ENCODE measurements at regions not wholly inside any gene's neighbourhood (a gene's known extent, or its start where the extent isn't known, plus 50 kb on each side); places are given as distances from the start of the nearest gene placed in this dataset.

DNA sequence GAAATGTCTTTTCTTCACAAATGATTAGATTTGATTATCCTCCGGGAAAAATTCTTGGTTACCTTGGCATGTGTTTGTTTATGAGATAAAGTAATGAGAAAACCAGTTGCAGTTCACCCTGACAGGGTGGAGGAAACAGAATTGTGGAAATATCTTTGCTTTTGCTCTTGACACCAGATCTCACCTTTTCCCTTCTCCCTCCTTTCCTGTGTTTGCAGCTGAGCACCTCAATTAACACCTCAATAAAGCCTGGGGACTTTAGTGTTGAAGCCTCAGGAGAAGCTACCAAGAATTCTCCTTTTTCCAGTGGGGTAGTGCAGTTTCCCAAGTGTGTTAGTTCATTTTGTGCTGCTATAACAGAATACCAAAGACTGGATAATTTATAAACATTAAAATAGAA is 350.8 kb upstream of the IGFBP7 start:
- Histone ChIP-seq H3K9me2 (ENCODE audit: insufficient read depth) (0 out of 2 replicates have a peak, but pooled peaks cover 10% of the 10 kb centered on the region), H3K27ac (ENCODE audit: low read depth) (no peak overlapping the region), H3K4me1 (ENCODE audit: insufficient read depth) (no peaks in the 10 kb centered on the region), H2AFZ (no peak overlapping the region), H3K27me3 (ENCODE audit: insufficient read depth) (no peaks in the 10 kb centered on the region), H3K4me2 (no peak overlapping the region), H3K4me3 (no peak overlapping the region), H4K20me1 (replicated peaks; ENCODE audit: insufficient read depth) (no peaks in the 10 kb centered on the region), H3F3A (replicated peaks; ENCODE audit: low read depth) (no peaks in the 10 kb centered on the region), H3K36me3 (ENCODE audit: insufficient read depth) (no peaks in the 10 kb centered on the region), H3K79me2 (replicated peaks; ENCODE audit: insufficient read depth) (no peaks in the 10 kb centered on the region)
- ATAC-seq (no peak), DNase-seq (ENCODE audit: low spot score) (no peak)
- H3K36me3 Mint-ChIP-seq (ENCODE audit: low read depth): no peaks in the 10 kb centered on the region
- no peak overlapping the region for H3K27ac Mint-ChIP-seq
- TF ChIP-seq POLR2AphosphoS5 (IDR thresholded peaks at IDR 0.05; ENCODE audit: low read depth) (no peak), EZH2phosphoT487 (IDR thresholded peaks at IDR 0.05; ENCODE audit: unreplicated experiment) (no peak), EZH2 (IDR thresholded peaks at IDR 0.05; ENCODE audit: low read depth, unreplicated experiment) (no peak), CTCF (conservative IDR thresholded peaks at IDR 0.05; ENCODE audit: low read depth in 2 of 2) (no peak), STAT1 (IDR thresholded peaks at IDR 0.05; ENCODE audit: unreplicated experiment) (no peak), CREB1 (CRISPR knock-in tag; IDR thresholded peaks at IDR 0.05; ENCODE audit: low read depth) (no peak), NANOG (IDR thresholded peaks at IDR 0.05; ENCODE audit: borderline replicate concordance) (no peak), JUNB (IDR thresholded peaks at IDR 0.05; ENCODE audit: unreplicated experiment) (no peak), ZNF331 (CRISPR knock-in tag; IDR thresholded peaks at IDR 0.05; ENCODE audit: low read depth) (no peak), ZNF114 (CRISPR knock-in tag; IDR thresholded peaks at IDR 0.05) (no peak)
- TF ChIP-seq, protein P1, sequence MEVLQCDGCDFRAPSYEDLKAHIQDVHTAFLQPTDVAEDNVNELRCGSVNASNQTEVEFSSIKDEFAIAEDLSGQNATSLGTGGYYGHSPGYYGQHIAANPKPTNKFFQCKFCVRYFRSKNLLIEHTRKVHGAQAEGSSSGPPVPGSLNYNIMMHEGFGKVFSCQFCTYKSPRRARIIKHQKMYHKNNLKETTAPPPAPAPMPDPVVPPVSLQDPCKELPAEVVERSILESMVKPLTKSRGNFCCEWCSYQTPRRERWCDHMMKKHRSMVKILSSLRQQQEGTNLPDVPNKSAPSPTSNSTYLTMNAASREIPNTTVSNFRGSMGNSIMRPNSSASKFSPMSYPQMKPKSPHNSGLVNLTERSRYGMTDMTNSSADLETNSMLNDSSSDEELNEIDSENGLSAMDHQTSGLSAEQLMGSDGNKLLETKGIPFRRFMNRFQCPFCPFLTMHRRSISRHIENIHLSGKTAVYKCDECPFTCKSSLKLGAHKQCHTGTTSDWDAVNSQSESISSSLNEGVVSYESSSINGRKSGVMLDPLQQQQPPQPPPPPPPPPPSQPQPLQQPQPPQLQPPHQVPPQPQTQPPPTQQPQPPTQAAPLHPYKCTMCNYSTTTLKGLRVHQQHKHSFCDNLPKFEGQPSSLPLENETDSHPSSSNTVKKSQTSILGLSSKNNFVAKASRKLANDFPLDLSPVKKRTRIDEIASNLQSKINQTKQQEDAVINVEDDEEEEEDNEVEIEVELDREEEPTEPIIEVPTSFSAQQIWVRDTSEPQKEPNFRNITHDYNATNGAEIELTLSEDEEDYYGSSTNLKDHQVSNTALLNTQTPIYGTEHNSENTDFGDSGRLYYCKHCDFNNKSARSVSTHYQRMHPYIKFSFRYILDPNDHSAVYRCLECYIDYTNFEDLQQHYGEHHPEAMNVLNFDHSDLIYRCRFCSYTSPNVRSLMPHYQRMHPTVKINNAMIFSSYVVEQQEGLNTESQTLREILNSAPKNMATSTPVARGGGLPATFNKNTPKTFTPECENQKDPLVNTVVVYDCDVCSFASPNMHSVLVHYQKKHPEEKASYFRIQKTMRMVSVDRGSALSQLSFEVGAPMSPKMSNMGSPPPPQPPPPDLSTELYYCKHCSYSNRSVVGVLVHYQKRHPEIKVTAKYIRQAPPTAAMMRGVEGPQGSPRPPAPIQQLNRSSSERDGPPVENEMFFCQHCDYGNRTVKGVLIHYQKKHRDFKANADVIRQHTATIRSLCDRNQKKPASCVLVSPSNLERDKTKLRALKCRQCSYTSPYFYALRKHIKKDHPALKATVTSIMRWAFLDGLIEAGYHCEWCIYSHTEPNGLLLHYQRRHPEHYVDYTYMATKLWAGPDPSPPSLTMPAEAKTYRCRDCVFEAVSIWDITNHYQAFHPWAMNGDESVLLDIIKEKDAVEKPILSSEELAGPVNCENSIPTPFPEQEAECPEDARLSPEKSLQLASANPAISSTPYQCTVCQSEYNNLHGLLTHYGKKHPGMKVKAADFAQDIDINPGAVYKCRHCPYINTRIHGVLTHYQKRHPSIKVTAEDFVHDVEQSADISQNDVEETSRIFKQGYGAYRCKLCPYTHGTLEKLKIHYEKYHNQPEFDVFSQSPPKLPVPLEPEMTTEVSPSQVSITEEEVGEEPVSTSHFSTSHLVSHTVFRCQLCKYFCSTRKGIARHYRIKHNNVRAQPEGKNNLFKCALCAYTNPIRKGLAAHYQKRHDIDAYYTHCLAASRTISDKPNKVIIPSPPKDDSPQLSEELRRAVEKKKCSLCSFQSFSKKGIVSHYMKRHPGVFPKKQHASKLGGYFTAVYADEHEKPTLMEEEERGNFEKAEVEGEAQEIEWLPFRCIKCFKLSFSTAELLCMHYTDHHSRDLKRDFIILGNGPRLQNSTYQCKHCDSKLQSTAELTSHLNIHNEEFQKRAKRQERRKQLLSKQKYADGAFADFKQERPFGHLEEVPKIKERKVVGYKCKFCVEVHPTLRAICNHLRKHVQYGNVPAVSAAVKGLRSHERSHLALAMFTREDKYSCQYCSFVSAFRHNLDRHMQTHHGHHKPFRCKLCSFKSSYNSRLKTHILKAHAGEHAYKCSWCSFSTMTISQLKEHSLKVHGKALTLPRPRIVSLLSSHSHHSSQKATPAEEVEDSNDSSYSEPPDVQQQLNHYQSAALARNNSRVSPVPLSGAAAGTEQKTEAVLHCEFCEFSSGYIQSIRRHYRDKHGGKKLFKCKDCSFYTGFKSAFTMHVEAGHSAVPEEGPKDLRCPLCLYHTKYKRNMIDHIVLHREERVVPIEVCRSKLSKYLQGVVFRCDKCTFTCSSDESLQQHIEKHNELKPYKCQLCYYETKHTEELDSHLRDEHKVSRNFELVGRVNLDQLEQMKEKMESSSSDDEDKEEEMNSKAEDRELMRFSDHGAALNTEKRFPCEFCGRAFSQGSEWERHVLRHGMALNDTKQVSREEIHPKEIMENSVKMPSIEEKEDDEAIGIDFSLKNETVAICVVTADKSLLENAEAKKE (CRISPR knock-in tag; IDR thresholded peaks at IDR 0.05): no peak
- TF ChIP-seq, protein P2, sequence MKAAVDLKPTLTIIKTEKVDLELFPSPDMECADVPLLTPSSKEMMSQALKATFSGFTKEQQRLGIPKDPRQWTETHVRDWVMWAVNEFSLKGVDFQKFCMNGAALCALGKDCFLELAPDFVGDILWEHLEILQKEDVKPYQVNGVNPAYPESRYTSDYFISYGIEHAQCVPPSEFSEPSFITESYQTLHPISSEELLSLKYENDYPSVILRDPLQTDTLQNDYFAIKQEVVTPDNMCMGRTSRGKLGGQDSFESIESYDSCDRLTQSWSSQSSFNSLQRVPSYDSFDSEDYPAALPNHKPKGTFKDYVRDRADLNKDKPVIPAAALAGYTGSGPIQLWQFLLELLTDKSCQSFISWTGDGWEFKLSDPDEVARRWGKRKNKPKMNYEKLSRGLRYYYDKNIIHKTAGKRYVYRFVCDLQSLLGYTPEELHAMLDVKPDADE (IDR thresholded peaks at IDR 0.05): no peak
- TF ChIP-seq, protein P3, sequence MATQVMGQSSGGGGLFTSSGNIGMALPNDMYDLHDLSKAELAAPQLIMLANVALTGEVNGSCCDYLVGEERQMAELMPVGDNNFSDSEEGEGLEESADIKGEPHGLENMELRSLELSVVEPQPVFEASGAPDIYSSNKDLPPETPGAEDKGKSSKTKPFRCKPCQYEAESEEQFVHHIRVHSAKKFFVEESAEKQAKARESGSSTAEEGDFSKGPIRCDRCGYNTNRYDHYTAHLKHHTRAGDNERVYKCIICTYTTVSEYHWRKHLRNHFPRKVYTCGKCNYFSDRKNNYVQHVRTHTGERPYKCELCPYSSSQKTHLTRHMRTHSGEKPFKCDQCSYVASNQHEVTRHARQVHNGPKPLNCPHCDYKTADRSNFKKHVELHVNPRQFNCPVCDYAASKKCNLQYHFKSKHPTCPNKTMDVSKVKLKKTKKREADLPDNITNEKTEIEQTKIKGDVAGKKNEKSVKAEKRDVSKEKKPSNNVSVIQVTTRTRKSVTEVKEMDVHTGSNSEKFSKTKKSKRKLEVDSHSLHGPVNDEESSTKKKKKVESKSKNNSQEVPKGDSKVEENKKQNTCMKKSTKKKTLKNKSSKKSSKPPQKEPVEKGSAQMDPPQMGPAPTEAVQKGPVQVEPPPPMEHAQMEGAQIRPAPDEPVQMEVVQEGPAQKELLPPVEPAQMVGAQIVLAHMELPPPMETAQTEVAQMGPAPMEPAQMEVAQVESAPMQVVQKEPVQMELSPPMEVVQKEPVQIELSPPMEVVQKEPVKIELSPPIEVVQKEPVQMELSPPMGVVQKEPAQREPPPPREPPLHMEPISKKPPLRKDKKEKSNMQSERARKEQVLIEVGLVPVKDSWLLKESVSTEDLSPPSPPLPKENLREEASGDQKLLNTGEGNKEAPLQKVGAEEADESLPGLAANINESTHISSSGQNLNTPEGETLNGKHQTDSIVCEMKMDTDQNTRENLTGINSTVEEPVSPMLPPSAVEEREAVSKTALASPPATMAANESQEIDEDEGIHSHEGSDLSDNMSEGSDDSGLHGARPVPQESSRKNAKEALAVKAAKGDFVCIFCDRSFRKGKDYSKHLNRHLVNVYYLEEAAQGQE (IDR thresholded peaks at IDR 0.05; ENCODE audit: unreplicated experiment): no peak
- no peaks in the 10 kb centered on the region for H3K27me3 Mint-ChIP-seq (ENCODE audit: insufficient read depth, low read depth, poor library complexity)
- peaks cover 14% of the 10 kb centered on the region for H3K9me3 Mint-ChIP-seq
- no peaks in the 10 kb centered on the region for H3K4me1 Mint-ChIP-seq
- H3K4me3 Mint-ChIP-seq: no peak overlapping the region

All from GM23338 (cell line).